Suprapubic skin (tissue), 3 donors: ENCODE measurements at regions not wholly inside any gene's neighbourhood (a gene's known extent, or its start where the extent isn't known, plus 50 kb on each side); places are given as distances from the start of the nearest gene placed in this dataset.

ENCODE experiments used
- POLR2AphosphoS5 ChIP-seq, 3 donors: sonication (generic); formaldehyde crosslinking; IDR thresholded peaks; one replicate each; pipeline ENCODE4 v1.6.1; 2017; ENCODE audit warnings: antibody characterized with exemption in 3 of 3
- TF ChIP-seq, protein P1 (sequence below), 2 donors: fragments of 200-600 bp in 1 of 2; fragments of 450-650 bp in 1 of 2; sonication (generic) in 1 of 2; IDR thresholded peaks; one replicate each; pipeline ENCODE4 v1.5.1; 2016 to 2019; ENCODE audit warnings: antibody characterized with exemption in 2 of 2, mild to moderate bottlenecking in 1 of 2, moderate library complexity in 1 of 2

GRCh38 chr12:77226368-77226767 lies 161.0 kb upstream of the E2F7 start:
- TF ChIP-seq POLR2AphosphoS5 (IDR thresholded peaks at IDR 0.05), result no peak
- TF ChIP-seq, protein P1, sequence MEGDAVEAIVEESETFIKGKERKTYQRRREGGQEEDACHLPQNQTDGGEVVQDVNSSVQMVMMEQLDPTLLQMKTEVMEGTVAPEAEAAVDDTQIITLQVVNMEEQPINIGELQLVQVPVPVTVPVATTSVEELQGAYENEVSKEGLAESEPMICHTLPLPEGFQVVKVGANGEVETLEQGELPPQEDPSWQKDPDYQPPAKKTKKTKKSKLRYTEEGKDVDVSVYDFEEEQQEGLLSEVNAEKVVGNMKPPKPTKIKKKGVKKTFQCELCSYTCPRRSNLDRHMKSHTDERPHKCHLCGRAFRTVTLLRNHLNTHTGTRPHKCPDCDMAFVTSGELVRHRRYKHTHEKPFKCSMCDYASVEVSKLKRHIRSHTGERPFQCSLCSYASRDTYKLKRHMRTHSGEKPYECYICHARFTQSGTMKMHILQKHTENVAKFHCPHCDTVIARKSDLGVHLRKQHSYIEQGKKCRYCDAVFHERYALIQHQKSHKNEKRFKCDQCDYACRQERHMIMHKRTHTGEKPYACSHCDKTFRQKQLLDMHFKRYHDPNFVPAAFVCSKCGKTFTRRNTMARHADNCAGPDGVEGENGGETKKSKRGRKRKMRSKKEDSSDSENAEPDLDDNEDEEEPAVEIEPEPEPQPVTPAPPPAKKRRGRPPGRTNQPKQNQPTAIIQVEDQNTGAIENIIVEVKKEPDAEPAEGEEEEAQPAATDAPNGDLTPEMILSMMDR (IDR thresholded peaks at IDR 0.05), result no peak
